GM23338 (cell line): ENCODE measurements at regions not wholly inside any gene's neighbourhood (a gene's known extent, or its start where the extent isn't known, plus 50 kb on each side); places are given as distances from the start of the nearest gene placed in this dataset.
A peak's percentile ranks its signal among the peaks of the same experiment; 100 is the strongest.

Experiments
- ATAC-seq: fragments of 200-7000 bp; cut with Tn5 transposase; 3 replicates; pipeline ENCODE4 v1.9.1; 2020
- DNase-seq: peaks from one replicate; pipeline ENCODE4 v3.0.0-alpha.2; 2015; ENCODE audit warnings: low spot score
- H2AFZ ChIP-seq: fragments of 200-600 bp; sonication (generic); 2 replicates; pipeline ENCODE4 v1.8.0; 2016; ENCODE audit warnings: antibody characterized with exemption, mild to moderate bottlenecking, moderate library complexity
- H3F3A ChIP-seq: fragments of 200-600 bp; sonication (generic); replicated peaks from 2 replicates; pipeline ENCODE4 v1.8.0; 2017; ENCODE audit warnings: antibody characterized with exemption, mixed run types, low read depth
- H3K27ac ChIP-seq: fragments of 200-600 bp; sonication (generic); 2 replicates; pipeline ENCODE4 v1.6.1; 2016; ENCODE audit warnings: low read depth
- H3K27me3 ChIP-seq: fragments of 200-600 bp; sonication (generic); 2 replicates; pipeline ENCODE4 v1.8.0; 2016; ENCODE audit warnings: mild to moderate bottlenecking, mixed run types, moderate library complexity; ENCODE audit not compliant: insufficient read depth
- H3K36me3 ChIP-seq: fragments of 200-600 bp; sonication (generic); 2 replicates; pipeline ENCODE4 v1.8.0; 2016; ENCODE audit warnings: mild to moderate bottlenecking; ENCODE audit not compliant: insufficient read depth
- H3K4me1 ChIP-seq: fragments of 200-600 bp; sonication (generic); 2 replicates; pipeline ENCODE4 v1.8.0; 2016; ENCODE audit warnings: mild to moderate bottlenecking, moderate library complexity; ENCODE audit not compliant: insufficient read depth
- H3K4me2 ChIP-seq: fragments of 200-600 bp; sonication (generic); 2 replicates; pipeline ENCODE4 v1.7.1; 2017; ENCODE audit warnings: mixed run types
- H3K4me3 ChIP-seq: fragments of 200-600 bp; sonication (generic); 2 replicates; pipeline ENCODE4 v1.6.1; 2016; ENCODE audit warnings: mixed run types
- H3K79me2 ChIP-seq: fragments of 200-600 bp; sonication (generic); replicated peaks from 2 replicates; pipeline ENCODE4 v1.8.0; 2017; ENCODE audit warnings: mild to moderate bottlenecking; ENCODE audit not compliant: insufficient read depth
- H3K9me2 ChIP-seq: fragments of 200-600 bp; sonication (generic); 2 replicates; pipeline ENCODE4 v1.8.0; 2017; ENCODE audit not compliant: insufficient read depth
- H4K20me1 ChIP-seq: fragments of 200-600 bp; sonication (generic); replicated peaks from 2 replicates; pipeline ENCODE4 v1.8.0; 2017; ENCODE audit warnings: mild to moderate bottlenecking; ENCODE audit not compliant: insufficient read depth
- H3K27ac Mint-ChIP-seq: 2 replicates; pipeline ENCODE4 v1.8.0; 2020; ENCODE audit warnings: inconsistent platforms, mild to moderate bottlenecking, moderate library complexity, mixed read lengths
- H3K27me3 Mint-ChIP-seq: 3 replicates; pipeline ENCODE4 v1.8.0; 2022; ENCODE audit warnings: low read depth, mild to moderate bottlenecking, moderate library complexity, mixed read lengths, inconsistent platforms; ENCODE audit not compliant: insufficient read depth, poor library complexity
- H3K36me3 Mint-ChIP-seq: 3 replicates; pipeline ENCODE4 v1.8.0; 2021; ENCODE audit warnings: low read depth, mild to moderate bottlenecking, inconsistent platforms, moderate library complexity, mixed read lengths
- H3K4me1 Mint-ChIP-seq: 3 replicates; pipeline ENCODE4 v1.8.0; 2020; ENCODE audit warnings: mild to moderate bottlenecking, inconsistent platforms, mixed read lengths
- H3K4me3 Mint-ChIP-seq: 3 replicates; pipeline ENCODE4 v1.8.0; 2021; ENCODE audit warnings: moderate library complexity, mild to moderate bottlenecking, inconsistent platforms, mixed read lengths
- H3K9me3 Mint-ChIP-seq: 3 replicates; pipeline ENCODE4 v1.8.0; 2020; ENCODE audit warnings: moderate library complexity, mild to moderate bottlenecking, inconsistent platforms, mixed read lengths
- CTCF ChIP-seq, 2 experiments: fragments of 200-600 bp in 1 of 2; sonication (generic) in 1 of 2; conservative IDR thresholded peaks; 2 replicates each; pipeline versions ENCODE4 v1.5.1 to v1.6.1; 2016 to 2017; ENCODE audit warnings: antibody characterized with exemption in 2 of 2, low read depth in 2 of 2, mild to moderate bottlenecking in 2 of 2, moderate library complexity in 1 of 2
- EZH2 ChIP-seq: fragments of 200-600 bp; sonication (generic); IDR thresholded peaks from one replicate; pipeline ENCODE4 v1.8.0; 2017; ENCODE audit warnings: antibody characterized with exemption, mild to moderate bottlenecking, low read depth; ENCODE audit not compliant: unreplicated experiment
- EZH2phosphoT487 ChIP-seq: fragments of 200-600 bp; sonication (generic); IDR thresholded peaks from one replicate; pipeline ENCODE4 v1.8.1; 2018; ENCODE audit warnings: antibody characterized with exemption; ENCODE audit not compliant: unreplicated experiment
- JUNB ChIP-seq: IDR thresholded peaks from one replicate; pipeline ENCODE4 v1.6.1; 2016; ENCODE audit warnings: antibody characterized with exemption; ENCODE audit not compliant: unreplicated experiment
- ZNF462 ChIP-seq: fragments of 250-450 bp; sonication (Bioruptor Pico); IDR thresholded peaks from 2 replicates; pipeline ENCODE4 v1.5.0; 2020; ENCODE audit warnings: mild to moderate bottlenecking, moderate library complexity

- TF ChIP-seq ZNF462 = no peak
- TF ChIP-seq EZH2 = no peak
- no peak for TF ChIP-seq EZH2phosphoT487
- TF ChIP-seq CTCF (conservative IDR thresholded peaks at IDR 0.05; ENCODE audit: low read depth in 2 of 2) = no peak
These were observed 187.2 kb downstream of the NFKBIZ start (continued) for GRCh38 chr3:102036472-102036871.

- ATAC-seq (no peak), DNase-seq (peak; percentile 4)
- H3K27ac ChIP-seq = no peak overlapping the region
- H3K9me2 ChIP-seq = peaks cover 10% of the 10 kb centered on the region; the same call in 1 of the 2 replicates
- no peaks in the 10 kb centered on the region for H4K20me1 ChIP-seq
- H3K27me3 ChIP-seq = no peaks in the 10 kb centered on the region
- H3K79me2 ChIP-seq = no peaks in the 10 kb centered on the region
- no peaks in the 10 kb centered on the region for H3K36me3 ChIP-seq
- Mint-ChIP-seq H3K4me1 (no peaks in the 10 kb centered on the region), H3K9me3 (peaks cover 34% of the 10 kb centered on the region), H3K27ac (no peak overlapping the region), H3K36me3 (peaks cover 18% of the 10 kb centered on the region; the same call in 2 of the 3 replicates), H3K4me3 (no peak overlapping the region), H3K27me3 (no peaks in the 10 kb centered on the region)
- H2AFZ ChIP-seq = no peak overlapping the region
- no peaks in the 10 kb centered on the region; the same call in 1 of the 2 replicates for H3K4me1 ChIP-seq
- no peak overlapping the region for H3K4me2 ChIP-seq
- H3K4me3 ChIP-seq = no peak overlapping the region
- no peaks in the 10 kb centered on the region for H3F3A ChIP-seq
- TF ChIP-seq ZNF462 (no peak), JUNB (no peak), EZH2 (no peak)
These were observed 187.9 kb downstream of the NFKBIZ start for GRCh38 chr3:102037209-102037608.
